CD14-positive monocyte (primary cell): ENCODE measurements at regions not wholly inside any gene's neighbourhood (a gene's known extent, or its start where the extent isn't known, plus 50 kb on each side); places are given as distances from the start of the nearest gene placed in this dataset.

Experiments
- DNase-seq, 3 donors: peaks; one replicate each; pipeline ENCODE4 v3.0.0-alpha.2; 2011 to 2022
- H2AFZ ChIP-seq: 2 replicates; pipeline ENCODE4 v1.6.0; 2012; ENCODE audit warnings: mild to moderate bottlenecking, low read depth, low read length, inconsistent platforms; ENCODE audit not compliant: insufficient read depth, poor library complexity, severe bottlenecking
- H3K27ac ChIP-seq, 2 donors: 1 replicate in 1 of 2; 2 replicates in 1 of 2; pipeline ENCODE4 v1.5.1; 2012 to 2013; ENCODE audit warnings: low read length in 2 of 2, control low read depth in 1 of 2, inconsistent platforms in 1 of 2, low read depth in 1 of 2, mild to moderate bottlenecking in 1 of 2
- H3K27me3 ChIP-seq, 2 donors: one replicate each; pipeline versions ENCODE4 v1.6.0 to v1.6.1; 2011 to 2013; ENCODE audit warnings: low read length in 2 of 2; ENCODE audit not compliant: control insufficient read depth in 2 of 2, insufficient read depth in 2 of 2
- H3K36me3 ChIP-seq, 2 donors: replicated peaks in 1 of 2; 1 replicate in 1 of 2; 2 replicates in 1 of 2; pipeline versions ENCODE4 v1.5.1 to v1.6.1; 2012 to 2013; ENCODE audit warnings: low read length in 2 of 2, control low read depth in 1 of 2, inconsistent platforms in 1 of 2, mild to moderate bottlenecking in 1 of 2; ENCODE audit not compliant: insufficient read depth in 2 of 2, control insufficient read depth in 1 of 2
- H3K4me1 ChIP-seq, 2 donors: 1 replicate in 1 of 2; 2 replicates in 1 of 2; pipeline versions ENCODE4 v1.5.1 to v1.6.1; 2012 to 2013; ENCODE audit warnings: low read length in 2 of 2, control low read depth in 1 of 2, inconsistent platforms in 1 of 2, mild to moderate bottlenecking in 1 of 2, moderate library complexity in 1 of 2; ENCODE audit not compliant: insufficient read depth in 2 of 2, control insufficient read depth in 1 of 2
- H3K4me2 ChIP-seq: replicated peaks from 2 replicates; pipeline ENCODE3; 2012; ENCODE audit warnings: low read length, moderate library complexity, mild to moderate bottlenecking; ENCODE audit not compliant: poor library complexity, severe bottlenecking; ENCODE audit errors: extremely low read depth
- H3K4me3 ChIP-seq, 3 experiments: fragments of 200-600 bp in 1 of 3; sonication (generic) in 1 of 3; replicated peaks in 1 of 3; 1 replicate in 2 of 3; 2 replicates in 1 of 3; pipeline ENCODE4 v1.5.1; 2011 to 2013; ENCODE audit warnings: low read length in 3 of 3, mild to moderate bottlenecking in 3 of 3, control low read depth in 2 of 3, low read depth in 2 of 3, inconsistent platforms in 1 of 3, moderate library complexity in 1 of 3
- H3K79me2 ChIP-seq: 2 replicates; pipeline ENCODE4 v1.6.0; 2012; ENCODE audit warnings: mild to moderate bottlenecking, control low read depth, inconsistent platforms, low read length, moderate library complexity; ENCODE audit not compliant: insufficient read depth
- H3K9ac ChIP-seq: 2 replicates; pipeline ENCODE4 v1.6.0; 2017; ENCODE audit warnings: low read length, mild to moderate bottlenecking; ENCODE audit not compliant: insufficient read depth, poor library complexity, severe bottlenecking
- H3K9me3 ChIP-seq, 2 donors: replicated peaks in 1 of 2; 1 replicate in 1 of 2; 2 replicates in 1 of 2; pipeline versions ENCODE4 v1.5.1 to v1.6.1; 2012 to 2013; ENCODE audit warnings: low read length in 2 of 2, control low read depth in 1 of 2; ENCODE audit not compliant: control insufficient read depth in 1 of 2, insufficient read depth in 1 of 2
- H4K20me1 ChIP-seq: 2 replicates; pipeline ENCODE4 v1.6.0; 2012; ENCODE audit warnings: mild to moderate bottlenecking, low read length, control low read depth, moderate library complexity; ENCODE audit not compliant: insufficient read depth
- H3K27ac Mint-ChIP-seq, 7 donors: one replicate each; pipeline ENCODE4 v1.8.0; 2020; ENCODE audit warnings: mild to moderate bottlenecking in 7 of 7, mixed read lengths in 7 of 7, moderate library complexity in 6 of 7, inconsistent platforms in 2 of 7
- H3K27me3 Mint-ChIP-seq, 3 donors: one replicate each; pipeline ENCODE4 v1.8.0; 2021 to 2022; ENCODE audit warnings: low read depth in 3 of 3, mild to moderate bottlenecking in 3 of 3, mixed read lengths in 3 of 3, moderate library complexity in 3 of 3, inconsistent platforms in 1 of 3
- H3K36me3 Mint-ChIP-seq, 2 donors: one replicate each; pipeline ENCODE4 v1.8.0; 2020; ENCODE audit warnings: mixed read lengths in 2 of 2, inconsistent platforms in 1 of 2, mild to moderate bottlenecking in 1 of 2
- H3K4me1 Mint-ChIP-seq: one replicate; pipeline ENCODE4 v1.8.0; 2020; ENCODE audit warnings: mild to moderate bottlenecking, mixed read lengths
- H3K4me3 Mint-ChIP-seq, 2 donors: one replicate each; pipeline ENCODE4 v1.8.0; 2020; ENCODE audit warnings: mild to moderate bottlenecking in 2 of 2, mixed read lengths in 2 of 2, moderate library complexity in 1 of 2
- H3K9me3 Mint-ChIP-seq, 7 donors: one replicate each; pipeline ENCODE4 v1.8.0; 2020 to 2022; ENCODE audit warnings: mixed read lengths in 7 of 7, mild to moderate bottlenecking in 6 of 7, moderate library complexity in 6 of 7, inconsistent platforms in 2 of 7
- CTCF ChIP-seq: fragments of 200-600 bp; IDR thresholded peaks from one replicate; pipeline ENCODE4 v1.8.0; 2022; ENCODE audit warnings: antibody characterized with exemption, mild to moderate bottlenecking
- WGBS: methylation state at CpG from one replicate; pipeline ENCODE4 v1.1.5; 2013; ENCODE audit warnings: missing lambda C conversion rate; ENCODE audit not compliant: insufficient coverage; 5-methylcytosine and 5-hydroxymethylcytosine counted together
- intact Hi-C, 2 donors: fragments of 100-400 bp; cut with micrococcal nuclease; formaldehyde crosslinking; loops; one replicate each; pipeline versions ENCODE4 v1.15.0 to v1.15.1; 2023

- H3K9me3 Mint-ChIP-seq = peaks cover 0 to 2% (median 0%) of the 10 kb centered on the region in 7 donors
- no peak overlapping the region for H2AFZ ChIP-seq
- no peaks in the 10 kb centered on the region for H3K79me2 ChIP-seq
- no peak overlapping the region for H3K9ac ChIP-seq
- H3K36me3 Mint-ChIP-seq = no peaks in the 10 kb centered on the region
- H3K4me2 ChIP-seq = no peak overlapping the region
- no peak overlapping the region for H3K27ac Mint-ChIP-seq
- no peaks in the 10 kb centered on the region for H3K9me3 ChIP-seq
- no peaks in the 10 kb centered on the region for H3K4me1 ChIP-seq
- no peaks in the 10 kb centered on the region for H3K36me3 ChIP-seq
- TF ChIP-seq CTCF = no peak
- H4K20me1 ChIP-seq = no peaks in the 10 kb centered on the region
- no peaks in the 10 kb centered on the region for H3K27me3 ChIP-seq
- H3K4me3 ChIP-seq = no peak overlapping the region
- H3K27ac ChIP-seq = no peak overlapping the region
- no peaks in the 10 kb centered on the region for H3K27me3 Mint-ChIP-seq
- intact Hi-C loops = no loop called here
- WGBS = no CpG with 5 or more reads among the region's 1 CpG
- H3K4me1 Mint-ChIP-seq = no peaks in the 10 kb centered on the region
- DNase-seq = no peak
- H3K4me3 Mint-ChIP-seq = no peak overlapping the region
These were observed 354.0 kb upstream of the RGS17 start for GRCh38 chr6:153485072-153485471.

DNA sequence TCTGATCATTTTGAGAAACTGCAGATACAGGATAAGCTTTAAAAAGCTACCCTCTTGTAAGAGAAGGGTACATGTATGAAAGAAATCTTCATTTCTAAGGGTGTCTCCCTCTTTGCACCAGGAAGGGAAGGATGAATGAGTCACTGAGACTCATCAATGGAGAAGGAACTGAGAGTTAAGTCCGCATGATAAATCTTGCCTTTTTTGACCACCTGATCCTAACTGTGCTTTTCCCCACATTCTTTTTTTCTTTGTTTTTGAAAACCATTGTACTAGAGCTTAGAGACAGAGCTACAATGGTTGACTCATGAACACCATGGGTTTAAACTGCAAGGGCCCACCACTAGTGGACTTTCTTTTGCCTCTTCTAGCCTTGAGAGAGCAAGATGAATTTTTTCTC, 353.0 kb upstream of the RGS17 start:
- Histone ChIP-seq H3K27ac (no peak overlapping the region), H3K79me2 (no peaks in the 10 kb centered on the region), H2AFZ (no peak overlapping the region), H3K4me2 (no peak overlapping the region), H3K4me3 (no peak overlapping the region), H3K27me3 (no peaks in the 10 kb centered on the region), H3K4me1 (no peaks in the 10 kb centered on the region), H3K9ac (no peak overlapping the region), H4K20me1 (no peaks in the 10 kb centered on the region), H3K9me3 (no peaks in the 10 kb centered on the region), H3K36me3 (no peaks in the 10 kb centered on the region)
- H3K4me1 Mint-ChIP-seq = no peaks in the 10 kb centered on the region
- no peak for TF ChIP-seq CTCF
- intact Hi-C loops = no loop called here
- no peak overlapping the region for H3K4me3 Mint-ChIP-seq
- WGBS = no CpG with 5 or more reads among the region's 1 CpG
- no peaks in the 10 kb centered on the region for H3K27me3 Mint-ChIP-seq
- DNase-seq = no peak
- H3K27ac Mint-ChIP-seq = no peak overlapping the region
- peaks cover 0 to 4% (median 0%) of the 10 kb centered on the region in 7 donors for H3K9me3 Mint-ChIP-seq
- no peaks in the 10 kb centered on the region for H3K36me3 Mint-ChIP-seq
